ENCODE measurements at regions not wholly inside any gene's neighbourhood (a gene's known extent, or its start where the extent isn't known, plus 50 kb on each side); places are given as distances from the start of the nearest gene placed in this dataset.

GRCh38 chr15:93212578-93212977 is 123.6 kb upstream of the RGMA start:
- Mint-ChIP-seq H3K9me3 (ENCODE audit: unreplicated experiment) (peaks cover 3% of the 10 kb centered on the region), H3K4me1 (ENCODE audit: low read depth, unreplicated experiment) (peaks cover 6% of the 10 kb centered on the region), H3K27ac (ENCODE audit: unreplicated experiment) (no peak overlapping the region), H3K4me3 (ENCODE audit: unreplicated experiment) (no peak overlapping the region), H3K36me3 (ENCODE audit: unreplicated experiment) (no peaks in the 10 kb centered on the region), H3K27me3 (ENCODE audit: unreplicated experiment) (no peaks in the 10 kb centered on the region)
- TF ChIP-seq CTCF (IDR thresholded peaks at IDR 0.05; ENCODE audit: partially characterized antibody, unreplicated experiment) = no peak
- DNase-seq = no peak

DNA sequence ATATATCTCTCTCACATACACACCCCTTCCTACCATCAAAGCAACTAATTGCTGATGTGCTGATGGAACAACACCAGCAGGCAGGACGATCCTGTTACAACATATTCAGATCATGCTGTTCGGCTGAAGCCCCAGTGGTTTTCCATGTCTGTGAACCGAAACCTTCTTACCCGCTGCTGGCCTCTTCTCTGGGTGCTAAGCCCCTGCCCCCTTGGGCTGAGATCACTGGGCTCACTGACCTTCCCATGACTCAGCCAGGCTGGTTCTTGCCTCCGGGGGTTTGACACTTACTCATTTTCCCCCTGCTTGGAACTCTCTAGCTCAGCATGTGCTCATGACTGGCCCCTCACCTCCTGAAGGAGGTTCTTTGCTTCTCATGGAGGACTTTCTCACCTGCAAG is 122.0 kb upstream of the RGMA start:
- no peak for TF ChIP-seq CTCF (IDR thresholded peaks at IDR 0.05; ENCODE audit: partially characterized antibody, unreplicated experiment)
- H3K27me3 Mint-ChIP-seq (ENCODE audit: unreplicated experiment) = no peaks in the 10 kb centered on the region
- H3K4me3 Mint-ChIP-seq (ENCODE audit: unreplicated experiment) = no peak overlapping the region
- no peak for DNase-seq
- H3K9me3 Mint-ChIP-seq (ENCODE audit: unreplicated experiment) = peaks cover 3% of the 10 kb centered on the region
- peaks cover 6% of the 10 kb centered on the region for H3K4me1 Mint-ChIP-seq (ENCODE audit: low read depth, unreplicated experiment)
- H3K36me3 Mint-ChIP-seq (ENCODE audit: unreplicated experiment) = no peaks in the 10 kb centered on the region
- H3K27ac Mint-ChIP-seq (ENCODE audit: unreplicated experiment) = no peak overlapping the region

DNA sequence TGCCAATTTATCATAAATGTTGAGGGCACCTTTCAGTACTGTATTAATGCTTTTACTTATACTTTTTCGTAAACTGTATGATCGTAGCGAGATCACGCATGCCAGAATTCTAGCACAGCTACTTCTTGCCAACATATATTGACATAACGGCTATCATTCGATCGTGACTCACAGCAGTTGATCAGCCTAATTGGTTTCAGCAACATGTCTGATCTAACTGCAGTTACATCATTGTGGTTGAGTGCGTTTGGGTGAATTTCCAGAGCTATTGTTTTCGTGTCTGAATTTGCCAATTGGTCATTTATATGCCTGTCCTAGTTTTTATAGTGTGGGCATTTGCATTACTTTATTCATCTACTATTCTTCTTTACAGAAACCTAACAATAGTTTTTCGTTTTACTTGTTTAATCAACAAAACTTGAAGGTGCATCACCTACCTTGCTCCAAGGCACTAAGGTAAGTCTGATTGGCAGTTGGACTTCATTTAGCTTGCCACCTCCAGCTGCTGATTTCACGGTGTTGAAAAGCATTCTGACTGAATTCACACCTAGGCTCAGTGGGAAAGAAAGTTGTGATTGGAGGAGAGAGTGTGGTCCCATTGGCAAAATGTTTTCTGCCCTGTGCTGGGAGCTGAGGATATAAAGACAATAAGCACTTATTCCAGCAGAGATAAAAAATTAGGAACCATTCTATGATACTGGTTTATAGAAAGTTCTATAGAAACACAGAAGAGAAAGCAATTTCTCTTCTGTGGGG is 120.9 kb upstream of the RGMA start:
- H3K9me3 Mint-ChIP-seq (ENCODE audit: unreplicated experiment) = peaks cover 3% of the 10 kb centered on the region
- TF ChIP-seq CTCF (IDR thresholded peaks at IDR 0.05; ENCODE audit: partially characterized antibody, unreplicated experiment) = no peak
- DNase-seq = no peak
- no peak overlapping the region for H3K27ac Mint-ChIP-seq (ENCODE audit: unreplicated experiment)
- H3K4me3 Mint-ChIP-seq (ENCODE audit: unreplicated experiment) = no peak overlapping the region
- H3K27me3 Mint-ChIP-seq (ENCODE audit: unreplicated experiment) = no peaks in the 10 kb centered on the region
- H3K36me3 Mint-ChIP-seq (ENCODE audit: unreplicated experiment) = peaks cover 5% of the 10 kb centered on the region
- H3K4me1 Mint-ChIP-seq (ENCODE audit: low read depth, unreplicated experiment) = peaks cover 6% of the 10 kb centered on the region

DNA sequence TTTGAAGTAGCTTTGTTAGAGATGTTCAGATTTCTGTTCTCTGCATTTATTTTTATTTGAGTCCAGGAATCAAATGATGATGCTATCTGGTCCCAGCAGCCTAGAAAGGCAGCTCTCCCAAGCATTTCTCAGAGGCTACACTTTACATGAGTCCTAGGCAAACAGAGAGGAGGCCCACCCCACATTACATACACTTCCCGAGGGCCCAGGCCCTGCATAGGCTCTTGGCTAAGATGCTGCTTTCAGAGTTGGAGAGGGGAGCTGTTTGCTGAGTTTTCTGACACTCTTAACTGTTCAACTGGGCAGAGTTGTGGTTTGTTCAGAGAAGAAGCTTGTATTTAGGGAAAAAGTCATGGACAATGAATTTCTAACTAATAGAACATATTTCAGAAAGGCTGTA is 117.9 kb upstream of the RGMA start:
- Mint-ChIP-seq H3K9me3 (ENCODE audit: unreplicated experiment) (peaks cover 1% of the 10 kb centered on the region), H3K27me3 (ENCODE audit: unreplicated experiment) (peaks cover 3% of the 10 kb centered on the region), H3K4me1 (ENCODE audit: low read depth, unreplicated experiment) (no peaks in the 10 kb centered on the region), H3K27ac (ENCODE audit: unreplicated experiment) (no peak overlapping the region), H3K4me3 (ENCODE audit: unreplicated experiment) (no peak overlapping the region), H3K36me3 (ENCODE audit: unreplicated experiment) (peaks cover 5% of the 10 kb centered on the region)
- no peak for TF ChIP-seq CTCF (IDR thresholded peaks at IDR 0.05; ENCODE audit: partially characterized antibody, unreplicated experiment)
- DNase-seq = no peak

GRCh38 chr15:93205413-93205812 is 116.4 kb upstream of the RGMA start:
- TF ChIP-seq CTCF (IDR thresholded peaks at IDR 0.05; ENCODE audit: partially characterized antibody, unreplicated experiment) = no peak
- DNase-seq = no peak
- Mint-ChIP-seq H3K36me3 (ENCODE audit: unreplicated experiment) (peaks cover 5% of the 10 kb centered on the region), H3K9me3 (ENCODE audit: unreplicated experiment) (peaks cover 2% of the 10 kb centered on the region), H3K4me3 (ENCODE audit: unreplicated experiment) (no peak overlapping the region), H3K27me3 (ENCODE audit: unreplicated experiment) (peaks cover 3% of the 10 kb centered on the region), H3K4me1 (ENCODE audit: low read depth, unreplicated experiment) (no peaks in the 10 kb centered on the region), H3K27ac (ENCODE audit: unreplicated experiment) (no peak overlapping the region)
